Activated T-cell treated with anti-CD3 and anti-CD28 coated beads for 48 hours (primary cell): ENCODE measurements at regions not wholly inside any gene's neighbourhood (a gene's known extent, or its start where the extent isn't known, plus 50 kb on each side); places are given as distances from the start of the nearest gene placed in this dataset.

Experiments used
- DNase-seq: peaks from one replicate; pipeline ENCODE4 v3.0.0-alpha.2; 2020; ENCODE audit warnings: low read depth

GRCh38 chr22:47786650-47787290 is 1024.3 kb downstream of the TBC1D22A start:
- DNase-seq = no peak

DNA sequence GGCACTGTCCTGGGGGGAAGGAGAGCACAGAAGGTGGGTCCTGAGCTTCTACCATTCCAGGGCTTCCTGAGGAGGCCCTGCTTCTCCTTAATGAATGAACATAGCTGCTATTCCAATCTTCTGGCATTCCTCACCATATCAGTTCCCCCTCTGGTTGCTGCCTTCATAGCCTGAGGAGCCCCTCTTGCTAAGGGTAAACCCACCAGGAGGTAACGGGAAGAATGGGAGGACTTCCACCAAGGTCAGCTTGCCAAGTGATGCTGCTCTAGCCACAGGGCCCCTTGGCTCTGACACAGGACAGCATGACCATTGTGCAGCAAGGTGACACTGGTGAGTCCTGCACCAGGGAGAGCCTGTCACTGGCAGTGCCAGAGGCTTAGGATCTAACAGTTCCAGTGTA is 1022.5 kb downstream of the TBC1D22A start:
- DNase-seq = no peak

DNA sequence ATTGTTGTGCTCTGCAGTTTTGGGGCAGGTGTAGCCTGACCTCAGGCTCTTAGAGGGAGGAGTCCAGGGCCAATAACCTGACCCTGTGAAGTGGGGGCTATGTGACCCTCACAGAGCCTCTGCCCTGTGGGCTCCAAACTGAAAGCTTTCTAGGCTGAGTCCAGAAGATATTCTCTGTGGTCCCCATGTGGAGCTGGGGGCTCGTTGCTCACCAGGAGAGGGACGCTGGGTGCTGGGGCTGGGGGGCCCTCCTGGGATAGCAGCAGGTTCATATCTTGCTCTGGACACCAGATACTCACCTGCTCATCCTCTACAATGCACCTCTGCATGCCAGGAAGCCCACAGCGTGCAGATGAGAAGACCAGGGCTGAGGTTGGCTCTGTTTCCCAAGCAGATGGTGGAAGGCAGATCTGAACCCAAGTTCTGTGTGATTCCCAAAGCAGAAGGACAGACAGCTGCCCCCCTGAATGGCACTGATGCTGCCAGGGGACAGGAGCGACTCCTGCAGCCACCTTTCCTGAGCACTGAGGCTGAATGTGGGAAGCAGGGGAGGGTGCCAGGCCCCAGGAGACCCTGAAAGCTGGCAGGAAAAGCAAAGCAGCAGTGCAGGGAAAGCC is 1022.0 kb downstream of the TBC1D22A start:
- no peak for DNase-seq

- DNase-seq = no peak
Measured at GRCh38 chr22:47783433-47784366, 1021.2 kb downstream of the TBC1D22A start.

- no peak for DNase-seq
Measured at GRCh38 chr22:47782328-47783075, 1020.1 kb downstream of the TBC1D22A start.

GRCh38 chr22:47781427-47782111 is 1019.1 kb downstream of the TBC1D22A start:
- no peak for DNase-seq

DNA sequence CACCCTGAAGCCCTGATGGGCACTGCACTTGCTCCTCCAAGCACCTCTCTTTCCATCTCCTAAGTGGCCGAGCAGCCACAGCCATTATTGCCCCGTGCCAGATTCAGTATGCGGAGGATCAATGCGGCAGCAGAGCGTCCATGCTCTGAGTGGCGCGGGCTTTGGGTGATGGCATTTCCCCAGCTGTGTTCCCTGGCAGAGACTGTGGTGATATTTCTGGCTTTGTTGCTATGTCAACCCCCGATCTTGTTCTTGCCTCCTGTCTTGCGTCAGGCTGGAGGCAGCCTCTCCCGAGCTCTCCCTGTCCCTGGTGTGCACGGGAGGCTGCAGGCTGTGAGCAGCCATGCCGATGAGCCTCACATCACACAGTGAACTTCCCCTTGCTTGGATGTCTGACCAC is 1018.6 kb downstream of the TBC1D22A start:
- DNase-seq = no peak

GRCh38 chr22:47780281-47780875 is 1017.9 kb downstream of the TBC1D22A start:
- no peak for DNase-seq

GRCh38 chr22:47779474-47779873 is 1017.0 kb downstream of the TBC1D22A start:
- DNase-seq = no peak

- no peak for DNase-seq
Measured at GRCh38 chr22:47778160-47778658, 1015.8 kb downstream of the TBC1D22A start.

- DNase-seq = no peak
Measured at GRCh38 chr22:47777426-47777825, 1015.0 kb downstream of the TBC1D22A start.

GRCh38 chr22:47776329-47776728 is 1013.9 kb downstream of the TBC1D22A start:
- no peak for DNase-seq

- no peak for DNase-seq
Measured at GRCh38 chr22:47775686-47776085, 1013.2 kb downstream of the TBC1D22A start.

GRCh38 chr22:47775191-47775590 is 1012.7 kb downstream of the TBC1D22A start:
- no peak for DNase-seq

GRCh38 chr22:47773635-47774034 is 1011.2 kb downstream of the TBC1D22A start:
- no peak for DNase-seq

GRCh38 chr22:47772864-47773263 is 1010.4 kb downstream of the TBC1D22A start:
- DNase-seq = no peak

DNA sequence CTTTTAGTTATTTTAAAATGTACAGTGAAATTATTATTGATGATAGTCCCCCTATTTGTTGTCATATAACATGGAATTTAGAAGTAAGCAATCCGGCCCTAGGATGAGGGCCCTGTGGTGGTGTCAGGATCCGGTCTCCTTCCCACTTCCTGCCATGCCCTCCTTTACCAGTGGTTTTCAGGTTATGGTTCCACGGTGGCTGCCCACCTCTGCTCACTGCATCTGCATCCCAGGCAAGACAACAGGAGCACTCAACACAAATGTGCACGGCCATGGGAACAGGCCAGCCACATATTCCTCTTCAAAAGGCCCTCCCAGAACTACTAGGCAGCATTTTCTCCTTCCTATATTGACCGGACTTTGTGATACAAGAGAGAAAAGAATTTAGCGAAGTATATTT is 1007.2 kb downstream of the TBC1D22A start:
- no peak for DNase-seq

DNA sequence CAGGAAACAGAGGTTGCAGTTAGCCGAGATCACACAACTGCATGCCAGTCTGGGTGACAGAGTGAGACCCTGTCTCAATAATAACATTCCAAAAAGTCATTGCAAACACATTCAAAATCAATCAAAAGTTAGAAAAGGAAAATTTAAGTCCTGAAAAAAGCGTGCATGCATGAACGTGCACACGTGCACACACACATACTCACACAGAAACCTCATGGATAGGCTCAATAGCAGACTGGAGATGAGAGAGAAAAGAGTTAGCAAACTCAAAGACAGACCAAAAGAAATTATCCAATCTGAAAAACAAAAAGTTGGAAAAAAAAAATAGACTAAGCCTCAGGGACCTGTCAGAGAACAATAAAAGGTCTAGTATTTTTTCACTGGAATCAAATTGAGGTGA is 1005.6 kb downstream of the TBC1D22A start:
- no peak for DNase-seq

- DNase-seq = no peak
Measured at GRCh38 chr22:47767403-47767802, 1005.0 kb downstream of the TBC1D22A start.

DNA sequence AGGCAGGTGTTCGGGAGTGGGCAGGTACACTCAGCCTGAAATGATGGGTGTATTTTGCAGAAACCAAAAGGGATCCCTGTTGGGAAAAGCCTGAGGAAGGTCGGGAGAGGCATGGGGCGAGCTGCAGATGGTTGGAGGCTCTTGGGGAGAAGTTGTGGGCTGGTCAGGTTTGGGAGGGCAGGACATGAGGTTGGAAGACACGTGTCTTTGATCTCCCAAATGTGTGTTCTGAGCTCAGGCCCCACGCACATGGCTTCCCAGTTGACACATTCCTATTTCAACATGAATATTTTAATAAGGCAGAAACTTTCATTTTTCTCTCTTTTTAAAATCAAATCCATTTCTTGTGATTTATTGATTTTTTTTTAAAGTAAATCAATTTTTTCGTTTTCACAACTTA is 1003.3 kb downstream of the TBC1D22A start:
- DNase-seq = no peak

DNA sequence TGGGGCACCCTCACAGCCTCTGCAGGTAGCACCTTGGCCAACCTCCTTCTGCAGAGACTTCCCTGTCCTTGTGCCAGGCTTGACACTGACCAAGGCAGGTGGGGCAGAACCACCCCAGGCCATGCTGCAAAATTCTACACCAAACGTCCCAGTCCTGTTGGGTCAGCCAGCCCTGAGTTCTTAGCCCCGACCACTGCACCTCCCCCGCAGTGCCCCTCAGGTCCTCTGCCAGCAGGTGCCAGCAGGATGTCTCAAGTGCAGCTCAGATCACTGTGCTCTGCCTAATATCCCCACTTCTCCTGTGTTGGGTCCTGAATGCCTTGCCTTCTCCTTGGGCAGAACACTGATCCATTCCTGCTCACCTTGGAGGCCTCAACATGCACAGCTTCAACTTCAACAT is 999.7 kb downstream of the TBC1D22A start:
- DNase-seq = no peak
